Hematopoietic multipotent progenitor cell treated with erythropoietin and hydrocortisone succinate and interleukin-3 and kit ligand, for 8 days (in vitro differentiated cells): ENCODE measurements at regions not wholly inside any gene's neighbourhood (a gene's known extent, or its start where the extent isn't known, plus 50 kb on each side); places are given as distances from the start of the nearest gene placed in this dataset.
A peak's percentile ranks its signal among the peaks of the same experiment; 100 is the strongest.

Experiments used
- DNase-seq: peaks from one replicate; pipeline ENCODE4 v3.0.0-alpha.2; 2015

- no peak for DNase-seq
These were observed 153.8 kb downstream of the CEBPB start for GRCh38 chr20:50344232-50345071.

GRCh38 chr20:50345712-50346373 is 155.2 kb downstream of the CEBPB start:
- no peak for DNase-seq

- peak; percentile 17 for DNase-seq
These were observed 156.0 kb downstream of the CEBPB start for GRCh38 chr20:50346374-50347283.

GRCh38 chr20:50347284-50348063 is 156.8 kb downstream of the CEBPB start:
- DNase-seq, result no peak

- no peak for DNase-seq
These were observed 157.5 kb downstream of the CEBPB start for GRCh38 chr20:50348096-50348495.

GRCh38 chr20:50350510-50351249 is 159.5 kb upstream of the PTPN1 start:
- DNase-seq, result no peak

GRCh38 chr20:50351541-50351940 is 158.6 kb upstream of the PTPN1 start:
- no peak for DNase-seq

- DNase-seq, result no peak
These were observed 156.8 kb upstream of the PTPN1 start for GRCh38 chr20:50353289-50353961.

- DNase-seq, result no peak
These were observed 155.2 kb upstream of the PTPN1 start for GRCh38 chr20:50354721-50355589.

GRCh38 chr20:50355590-50356524 is 154.3 kb upstream of the PTPN1 start:
- DNase-seq, result no peak

- no peak for DNase-seq
These were observed 153.7 kb upstream of the PTPN1 start for GRCh38 chr20:50356525-50356885.

GRCh38 chr20:50356962-50357782 is 153.0 kb upstream of the PTPN1 start:
- DNase-seq, result no peak

- no peak for DNase-seq
These were observed 152.4 kb upstream of the PTPN1 start for GRCh38 chr20:50357783-50358161.

GRCh38 chr20:50358166-50358565 is 152.0 kb upstream of the PTPN1 start:
- no peak for DNase-seq

- DNase-seq, result no peak
These were observed 151.2 kb upstream of the PTPN1 start for GRCh38 chr20:50358971-50359370.

GRCh38 chr20:50359607-50360217 is 150.5 kb upstream of the PTPN1 start:
- DNase-seq, result no peak

- no peak for DNase-seq
These were observed 149.9 kb upstream of the PTPN1 start for GRCh38 chr20:50360218-50360672.

- no peak for DNase-seq
These were observed 149.3 kb upstream of the PTPN1 start for GRCh38 chr20:50360921-50361320.
